Neural cell (in vitro differentiated cells): ENCODE measurements at regions not wholly inside any gene's neighbourhood (a gene's known extent, or its start where the extent isn't known, plus 50 kb on each side); places are given as distances from the start of the nearest gene placed in this dataset.

ENCODE experiments used
- CTCF ChIP-seq: fragments of 450-650 bp; IDR thresholded peaks from 2 replicates; pipeline ENCODE4 v1.5.1; 2014; ENCODE audit warnings: antibody characterized with exemption, mild to moderate bottlenecking, moderate library complexity; ENCODE audit not compliant: poor library complexity, severe bottlenecking
- EP300 ChIP-seq: fragments of 450-650 bp; conservative IDR thresholded peaks from 2 replicates; pipeline ENCODE4 v1.6.1; 2014; ENCODE audit warnings: antibody characterized with exemption, mild to moderate bottlenecking, moderate library complexity; ENCODE audit not compliant: poor library complexity, severe bottlenecking
- EZH2 ChIP-seq: fragments of 200-600, 300-800 bp; shearing (Covaris generic), sonication (generic); IDR thresholded peaks from 2 replicates; pipeline ENCODE4 v1.6.1; 2014; ENCODE audit warnings: antibody characterized with exemption, low read length, borderline replicate concordance, mild to moderate bottlenecking; ENCODE audit not compliant: insufficient read depth, poor library complexity, severe bottlenecking
- MXI1 ChIP-seq: fragments of 450-650 bp; conservative IDR thresholded peaks from 2 replicates; pipeline ENCODE4 v1.6.1; 2014; ENCODE audit warnings: antibody characterized with exemption, mild to moderate bottlenecking; ENCODE audit not compliant: poor library complexity, severe bottlenecking
- POLR2AphosphoS5 ChIP-seq: IDR thresholded peaks from 2 replicates; pipeline ENCODE4 v1.6.1; 2012
- RAD21 ChIP-seq: fragments of 450-650 bp; conservative IDR thresholded peaks from 2 replicates; pipeline ENCODE4 v1.6.1; 2014; ENCODE audit warnings: antibody characterized with exemption, mild to moderate bottlenecking, moderate library complexity
- REST ChIP-seq: IDR thresholded peaks from 2 replicates; pipeline ENCODE4 v1.6.1; 2012; ENCODE audit warnings: borderline replicate concordance
- SMC3 ChIP-seq: fragments of 450-650 bp; conservative IDR thresholded peaks from 2 replicates; pipeline ENCODE4 v1.6.1; 2014; ENCODE audit warnings: antibody characterized with exemption, mild to moderate bottlenecking, moderate library complexity; ENCODE audit not compliant: poor library complexity
- TAF1 ChIP-seq: IDR thresholded peaks from 2 replicates; pipeline ENCODE4 v1.6.1; 2012; ENCODE audit warnings: low read depth

- TF ChIP-seq REST (no peak), POLR2AphosphoS5 (no peak), RAD21 (no peak), CTCF (no peak), TAF1 (no peak), EZH2 (no peak), SMC3 (no peak), EP300 (no peak), MXI1 (no peak)
These were observed 157.0 kb upstream of the SVIL start for GRCh38 chr10:29791773-29792172.
